ENCODE measurements at regions not wholly inside any gene's neighbourhood (a gene's known extent, or its start where the extent isn't known, plus 50 kb on each side); places are given as distances from the start of the nearest gene placed in this dataset.

DNA sequence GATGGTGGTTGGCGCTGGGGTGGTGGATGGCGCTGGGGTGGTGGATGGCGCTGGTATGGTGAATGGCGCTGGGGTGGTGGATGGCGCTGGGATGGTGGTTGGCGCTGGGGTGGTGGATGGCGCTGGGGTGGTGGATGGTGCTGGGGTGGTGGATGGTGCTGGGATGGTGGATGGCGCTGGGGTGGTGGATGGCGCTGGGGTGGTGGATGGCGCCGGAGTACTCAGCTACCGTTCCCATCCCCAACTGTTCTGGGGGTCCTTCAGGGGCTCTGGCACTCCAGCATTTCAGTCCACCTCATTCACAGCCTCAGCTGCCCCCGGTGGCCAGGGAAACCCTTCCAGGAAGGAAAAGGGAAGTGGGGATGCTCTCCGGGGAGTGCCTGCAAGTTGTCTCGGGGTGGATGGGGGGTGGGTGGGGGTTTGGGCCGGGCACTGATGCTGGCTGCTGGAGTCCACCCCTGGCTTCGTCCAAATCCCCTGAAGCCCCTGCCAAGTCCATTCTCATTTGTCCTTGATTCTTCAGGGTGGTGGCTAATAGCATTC lies 147.3 kb upstream of the COL5A1 start:
- TF ChIP-seq, protein P1, sequence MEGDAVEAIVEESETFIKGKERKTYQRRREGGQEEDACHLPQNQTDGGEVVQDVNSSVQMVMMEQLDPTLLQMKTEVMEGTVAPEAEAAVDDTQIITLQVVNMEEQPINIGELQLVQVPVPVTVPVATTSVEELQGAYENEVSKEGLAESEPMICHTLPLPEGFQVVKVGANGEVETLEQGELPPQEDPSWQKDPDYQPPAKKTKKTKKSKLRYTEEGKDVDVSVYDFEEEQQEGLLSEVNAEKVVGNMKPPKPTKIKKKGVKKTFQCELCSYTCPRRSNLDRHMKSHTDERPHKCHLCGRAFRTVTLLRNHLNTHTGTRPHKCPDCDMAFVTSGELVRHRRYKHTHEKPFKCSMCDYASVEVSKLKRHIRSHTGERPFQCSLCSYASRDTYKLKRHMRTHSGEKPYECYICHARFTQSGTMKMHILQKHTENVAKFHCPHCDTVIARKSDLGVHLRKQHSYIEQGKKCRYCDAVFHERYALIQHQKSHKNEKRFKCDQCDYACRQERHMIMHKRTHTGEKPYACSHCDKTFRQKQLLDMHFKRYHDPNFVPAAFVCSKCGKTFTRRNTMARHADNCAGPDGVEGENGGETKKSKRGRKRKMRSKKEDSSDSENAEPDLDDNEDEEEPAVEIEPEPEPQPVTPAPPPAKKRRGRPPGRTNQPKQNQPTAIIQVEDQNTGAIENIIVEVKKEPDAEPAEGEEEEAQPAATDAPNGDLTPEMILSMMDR (IDR thresholded peaks at IDR 0.05; ENCODE audit: unreplicated experiment) = no peak
- H3K27ac Mint-ChIP-seq = no peak overlapping the region
- no peaks in the 10 kb centered on the region for H3K36me3 Mint-ChIP-seq (ENCODE audit: insufficient read depth)
- no peaks in the 10 kb centered on the region for H3K9me3 Mint-ChIP-seq (ENCODE audit: low read depth)
- DNase-seq (ENCODE audit: low spot score, unreplicated experiment) = no peak
- peaks cover 11% of the 10 kb centered on the region for H3K27me3 Mint-ChIP-seq
- H3K4me1 Mint-ChIP-seq (ENCODE audit: low read depth) = no peaks in the 10 kb centered on the region
- no peak overlapping the region for H3K4me3 Mint-ChIP-seq (ENCODE audit: low read depth)

DNA sequence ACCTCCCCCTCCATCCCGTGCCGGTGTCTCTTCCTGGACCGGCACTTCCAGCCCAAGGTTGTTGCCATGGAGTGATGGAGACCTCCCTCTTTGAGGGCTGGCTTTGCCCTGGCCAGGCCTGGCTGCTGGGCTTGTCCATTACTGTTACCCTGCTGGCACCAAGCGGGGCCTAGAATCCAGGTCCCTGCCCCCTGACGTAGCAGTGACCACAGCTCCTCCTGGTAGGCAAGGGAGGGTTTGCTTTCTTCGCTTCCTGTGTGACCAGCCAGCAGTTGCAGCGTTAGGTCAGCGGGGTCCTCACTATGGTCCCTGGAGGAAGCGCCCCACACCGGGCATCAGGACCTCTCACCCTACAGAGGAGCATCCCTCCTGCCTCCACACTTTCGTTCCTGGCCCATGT lies 146.7 kb upstream of the COL5A1 start:
- Mint-ChIP-seq H3K27me3 (peaks cover 7% of the 10 kb centered on the region), H3K9me3 (ENCODE audit: low read depth) (no peaks in the 10 kb centered on the region), H3K36me3 (ENCODE audit: insufficient read depth) (no peaks in the 10 kb centered on the region), H3K27ac (no peak overlapping the region), H3K4me3 (ENCODE audit: low read depth) (no peak overlapping the region), H3K4me1 (ENCODE audit: low read depth) (no peaks in the 10 kb centered on the region)
- TF ChIP-seq, protein P1 (IDR thresholded peaks at IDR 0.05; ENCODE audit: unreplicated experiment) = no peak
- DNase-seq (ENCODE audit: low spot score, unreplicated experiment) = no peak

- DNase-seq (ENCODE audit: low spot score, unreplicated experiment) = no peak
- H3K27me3 Mint-ChIP-seq = peaks cover 7% of the 10 kb centered on the region
- H3K4me1 Mint-ChIP-seq (ENCODE audit: low read depth) = no peaks in the 10 kb centered on the region
- no peaks in the 10 kb centered on the region for H3K9me3 Mint-ChIP-seq (ENCODE audit: low read depth)
- no peak overlapping the region for H3K27ac Mint-ChIP-seq
- no peak overlapping the region for H3K4me3 Mint-ChIP-seq (ENCODE audit: low read depth)
- TF ChIP-seq, protein P1 (IDR thresholded peaks at IDR 0.05; ENCODE audit: unreplicated experiment) = no peak
- no peaks in the 10 kb centered on the region for H3K36me3 Mint-ChIP-seq (ENCODE audit: insufficient read depth)
Measured at GRCh38 chr9:134495881-134496412, 145.7 kb upstream of the COL5A1 start.

- no peak for DNase-seq (ENCODE audit: low spot score, unreplicated experiment)
- H3K27me3 Mint-ChIP-seq = peaks cover 5% of the 10 kb centered on the region
- TF ChIP-seq, protein P1 (IDR thresholded peaks at IDR 0.05; ENCODE audit: unreplicated experiment) = no peak
- H3K4me1 Mint-ChIP-seq (ENCODE audit: low read depth) = no peaks in the 10 kb centered on the region
- no peaks in the 10 kb centered on the region for H3K36me3 Mint-ChIP-seq (ENCODE audit: insufficient read depth)
- H3K4me3 Mint-ChIP-seq (ENCODE audit: low read depth) = no peak overlapping the region
- H3K9me3 Mint-ChIP-seq (ENCODE audit: low read depth) = no peaks in the 10 kb centered on the region
- no peak overlapping the region for H3K27ac Mint-ChIP-seq
Measured at GRCh38 chr9:134496413-134497282, 145.0 kb upstream of the COL5A1 start.

DNA sequence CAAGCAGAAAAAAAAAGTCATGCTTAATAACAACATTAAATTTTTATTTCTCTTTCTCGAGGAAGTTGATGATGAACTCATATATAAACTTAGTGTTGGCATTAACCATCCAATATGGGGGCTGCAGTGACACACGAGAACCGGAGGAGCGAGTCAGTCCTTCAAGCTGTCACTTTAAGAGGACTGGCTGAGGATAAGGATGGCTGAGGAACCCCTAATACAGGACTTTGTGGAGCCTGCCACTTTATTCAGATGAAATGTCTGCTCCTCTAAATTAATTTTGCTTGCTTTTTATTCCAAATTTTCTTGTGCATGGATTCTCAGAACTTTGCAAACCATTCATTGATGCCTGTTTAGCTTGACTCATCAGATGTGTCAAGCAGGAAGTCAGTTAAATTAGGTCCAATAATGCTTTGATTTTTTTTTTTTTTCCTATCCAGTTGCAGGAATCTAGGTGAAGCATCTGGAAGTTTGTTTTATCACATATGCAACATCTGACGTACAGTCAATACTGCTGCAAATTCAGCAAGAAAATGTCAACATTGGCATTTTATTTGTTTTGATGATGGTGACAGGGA lies 144.2 kb upstream of the COL5A1 start:
- H3K27me3 Mint-ChIP-seq = peaks cover 5% of the 10 kb centered on the region
- no peaks in the 10 kb centered on the region for H3K4me1 Mint-ChIP-seq (ENCODE audit: low read depth)
- TF ChIP-seq, protein P1 (IDR thresholded peaks at IDR 0.05; ENCODE audit: unreplicated experiment) = no peak
- H3K27ac Mint-ChIP-seq = no peak overlapping the region
- H3K9me3 Mint-ChIP-seq (ENCODE audit: low read depth) = no peaks in the 10 kb centered on the region
- no peak for DNase-seq (ENCODE audit: low spot score, unreplicated experiment)
- no peaks in the 10 kb centered on the region for H3K36me3 Mint-ChIP-seq (ENCODE audit: insufficient read depth)
- H3K4me3 Mint-ChIP-seq (ENCODE audit: low read depth) = no peak overlapping the region
